ENCODE measurements at regions not wholly inside any gene's neighbourhood (a gene's known extent, or its start where the extent isn't known, plus 50 kb on each side); places are given as distances from the start of the nearest gene placed in this dataset.

GRCh38 chr3:20546636-20547035 lies 360.6 kb upstream of the SGO1 start:
- 80 to 84% methylated on average over 3 of the region's 3 CpGs for WGBS, 2 donors
- intact Hi-C loops (cut with DNase I; ENCODE audit: low total_unique reads) = no loop called here
- no peak for DNase-seq (ENCODE audit: low spot score in 2 of 2)
- H3K4me3 ChIP-seq (ENCODE audit: low read depth, poor library complexity, severe bottlenecking) = no peak overlapping the region
- no peak for TF ChIP-seq POLR2A (IDR thresholded peaks at IDR 0.05)
- no peak for TF ChIP-seq CTCF (IDR thresholded peaks at IDR 0.05)

- 87 to 89% methylated on average over 5 of the region's 5 CpGs for WGBS, 2 donors
- DNase-seq (ENCODE audit: low spot score in 2 of 2) = no peak
- no peak overlapping the region for H3K4me3 ChIP-seq (ENCODE audit: low read depth, poor library complexity, severe bottlenecking)
- TF ChIP-seq POLR2A (IDR thresholded peaks at IDR 0.05) = no peak
- no peak for TF ChIP-seq CTCF (IDR thresholded peaks at IDR 0.05)
- intact Hi-C loops (cut with DNase I; ENCODE audit: low total_unique reads) = no loop called here
Measured at GRCh38 chr3:20543535-20544226, 357.7 kb upstream of the SGO1 start.

GRCh38 chr3:20540066-20540465 lies 354.1 kb upstream of the SGO1 start:
- H3K4me3 ChIP-seq (ENCODE audit: low read depth, poor library complexity, severe bottlenecking) = no peak overlapping the region
- TF ChIP-seq POLR2A (IDR thresholded peaks at IDR 0.05) (no peak), CTCF (IDR thresholded peaks at IDR 0.05) (no peak)
- no peak for DNase-seq (ENCODE audit: low spot score in 2 of 2)
- 77 to 80% methylated on average over 3 of the region's 3 CpGs for WGBS, 2 donors
- intact Hi-C loops (cut with DNase I; ENCODE audit: low total_unique reads) = no loop called here

- TF ChIP-seq CTCF (IDR thresholded peaks at IDR 0.05) (no peak), POLR2A (IDR thresholded peaks at IDR 0.05) (no peak)
- DNase-seq (ENCODE audit: low spot score in 2 of 2) = no peak
- intact Hi-C loops (cut with DNase I; ENCODE audit: low total_unique reads) = no loop called here
- H3K4me3 ChIP-seq (ENCODE audit: low read depth, poor library complexity, severe bottlenecking) = no peak overlapping the region
- 83% methylated on average over 6 of the region's 6 CpGs for WGBS, 2 donors
Measured at GRCh38 chr3:20539666-20540065, 353.7 kb upstream of the SGO1 start.

GRCh38 chr3:20537234-20537633 lies 351.2 kb upstream of the SGO1 start:
- no peak overlapping the region for H3K4me3 ChIP-seq (ENCODE audit: low read depth, poor library complexity, severe bottlenecking)
- 58 to 67% methylated on average over 3 of the region's 3 CpGs for WGBS, 2 donors
- intact Hi-C loops (cut with DNase I; ENCODE audit: low total_unique reads) = no loop called here
- TF ChIP-seq POLR2A (IDR thresholded peaks at IDR 0.05) (no peak), CTCF (IDR thresholded peaks at IDR 0.05) (no peak)
- DNase-seq (ENCODE audit: low spot score in 2 of 2) = no peak

GRCh38 chr3:20529911-20530310 lies 343.9 kb upstream of the SGO1 start:
- DNase-seq (ENCODE audit: low spot score in 2 of 2) = no peak
- no peak overlapping the region for H3K4me3 ChIP-seq (ENCODE audit: low read depth, poor library complexity, severe bottlenecking)
- TF ChIP-seq POLR2A (IDR thresholded peaks at IDR 0.05) (no peak), CTCF (IDR thresholded peaks at IDR 0.05) (no peak)
- 59 to 94% methylated on average over 5 of the region's 5 CpGs for WGBS, 2 donors
- intact Hi-C loops (cut with DNase I; ENCODE audit: low total_unique reads) = no loop called here
